Suprapubic skin (tissue), 3 donors: ENCODE measurements at regions not wholly inside any gene's neighbourhood (a gene's known extent, or its start where the extent isn't known, plus 50 kb on each side); places are given as distances from the start of the nearest gene placed in this dataset.

Experiments
- POLR2A ChIP-seq, 2 donors: fragments of 450-650 bp; IDR thresholded peaks; one replicate each; pipeline ENCODE4 v1.6.1; 2017; ENCODE audit warnings: antibody characterized with exemption in 2 of 2, mild to moderate bottlenecking in 2 of 2, moderate library complexity in 2 of 2
- TF ChIP-seq, protein P1 (sequence below), 2 donors: fragments of 200-600 bp in 1 of 2; fragments of 450-650 bp in 1 of 2; sonication (generic) in 1 of 2; IDR thresholded peaks; one replicate each; pipeline ENCODE4 v1.5.1; 2016 to 2019; ENCODE audit warnings: antibody characterized with exemption in 2 of 2, mild to moderate bottlenecking in 1 of 2, moderate library complexity in 1 of 2

- no peak for TF ChIP-seq POLR2A (IDR thresholded peaks at IDR 0.05)
- TF ChIP-seq, protein P1, sequence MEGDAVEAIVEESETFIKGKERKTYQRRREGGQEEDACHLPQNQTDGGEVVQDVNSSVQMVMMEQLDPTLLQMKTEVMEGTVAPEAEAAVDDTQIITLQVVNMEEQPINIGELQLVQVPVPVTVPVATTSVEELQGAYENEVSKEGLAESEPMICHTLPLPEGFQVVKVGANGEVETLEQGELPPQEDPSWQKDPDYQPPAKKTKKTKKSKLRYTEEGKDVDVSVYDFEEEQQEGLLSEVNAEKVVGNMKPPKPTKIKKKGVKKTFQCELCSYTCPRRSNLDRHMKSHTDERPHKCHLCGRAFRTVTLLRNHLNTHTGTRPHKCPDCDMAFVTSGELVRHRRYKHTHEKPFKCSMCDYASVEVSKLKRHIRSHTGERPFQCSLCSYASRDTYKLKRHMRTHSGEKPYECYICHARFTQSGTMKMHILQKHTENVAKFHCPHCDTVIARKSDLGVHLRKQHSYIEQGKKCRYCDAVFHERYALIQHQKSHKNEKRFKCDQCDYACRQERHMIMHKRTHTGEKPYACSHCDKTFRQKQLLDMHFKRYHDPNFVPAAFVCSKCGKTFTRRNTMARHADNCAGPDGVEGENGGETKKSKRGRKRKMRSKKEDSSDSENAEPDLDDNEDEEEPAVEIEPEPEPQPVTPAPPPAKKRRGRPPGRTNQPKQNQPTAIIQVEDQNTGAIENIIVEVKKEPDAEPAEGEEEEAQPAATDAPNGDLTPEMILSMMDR (IDR thresholded peaks at IDR 0.05): no peak
Measured at GRCh38 chr2:176774766-176775451, 437.7 kb upstream of the HNRNPA3 start.
